ENCODE measurements at regions not wholly inside any gene's neighbourhood (a gene's known extent, or its start where the extent isn't known, plus 50 kb on each side); places are given as distances from the start of the nearest gene placed in this dataset.

DNA sequence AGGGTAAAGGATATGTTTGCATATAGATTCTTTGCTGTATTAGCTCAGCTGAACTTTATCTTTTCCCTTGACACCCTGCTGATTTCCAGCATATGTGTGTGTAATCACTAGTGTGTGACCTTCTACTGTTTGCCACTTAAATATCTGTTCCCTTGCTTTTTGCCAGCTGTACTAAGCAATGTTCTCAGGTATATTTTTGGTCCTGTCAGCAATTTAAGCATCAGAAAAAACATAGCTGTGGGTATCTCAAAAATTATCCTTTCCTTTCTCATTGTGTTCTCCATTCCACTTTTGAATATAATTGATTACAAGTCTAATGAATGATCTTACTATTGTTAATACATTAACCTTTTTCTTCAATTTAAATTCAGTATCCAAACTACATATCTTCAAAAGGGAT is 59.2 kb upstream of the CDH10 start:
- no peaks in the 10 kb centered on the region for H3K9me3 Mint-ChIP-seq (ENCODE audit: unreplicated experiment)
- no peaks in the 10 kb centered on the region for H3K36me3 Mint-ChIP-seq (ENCODE audit: low read depth, unreplicated experiment)
- H3K27me3 Mint-ChIP-seq (ENCODE audit: unreplicated experiment): no peaks in the 10 kb centered on the region
- TF ChIP-seq CTCF (IDR thresholded peaks at IDR 0.05; ENCODE audit: unreplicated experiment): no peak
- no peak overlapping the region for H3K4me3 Mint-ChIP-seq (ENCODE audit: unreplicated experiment)
- DNase-seq (ENCODE audit: low spot score): no peak
- no peak overlapping the region for H3K27ac Mint-ChIP-seq (ENCODE audit: unreplicated experiment)
- H3K4me1 Mint-ChIP-seq (ENCODE audit: unreplicated experiment): no peaks in the 10 kb centered on the region
